Transverse colon (tissue), 4 donors: ENCODE measurements at regions not wholly inside any gene's neighbourhood (a gene's known extent, or its start where the extent isn't known, plus 50 kb on each side); places are given as distances from the start of the nearest gene placed in this dataset.

Source experiments
- POLR2AphosphoS5 ChIP-seq, 3 donors: sonication (generic); formaldehyde crosslinking; IDR thresholded peaks; one replicate each; pipeline ENCODE4 v1.6.1; 2016; ENCODE audit warnings: antibody characterized with exemption in 3 of 3
- TF ChIP-seq, protein P1 (sequence below), 5 experiments: fragments of 200-600 bp in 3 of 5; fragments of 450-650 bp in 2 of 5; sonication (generic) in 3 of 5; IDR thresholded peaks; 1 replicate in 2 of 5; 2 replicates in 3 of 5; pipeline ENCODE4 v1.5.1; 2016 to 2017; ENCODE audit warnings: antibody characterized with exemption in 5 of 5, inconsistent platforms in 3 of 5, mild to moderate bottlenecking in 2 of 5, moderate library complexity in 1 of 5

DNA sequence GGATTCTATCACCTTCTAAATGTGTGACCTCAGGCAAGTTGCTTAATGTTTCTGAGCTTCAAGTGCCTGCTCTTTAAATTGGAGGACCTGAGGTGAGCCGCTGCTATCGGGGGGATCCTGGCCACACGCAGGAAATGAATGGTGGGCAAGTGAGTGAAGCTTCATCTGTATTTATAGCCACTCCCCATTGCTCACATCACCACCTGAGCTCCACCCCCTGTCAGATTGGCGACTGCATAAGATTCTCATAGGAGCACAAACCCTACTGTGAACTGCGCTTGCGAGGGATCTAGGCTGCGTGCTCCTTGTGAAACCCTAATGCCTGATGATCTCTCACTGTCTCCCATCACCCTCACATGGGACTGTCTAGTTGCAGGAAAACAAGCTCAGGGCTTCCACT lies 158.6 kb upstream of the CCND2 start:
- TF ChIP-seq, protein P1, sequence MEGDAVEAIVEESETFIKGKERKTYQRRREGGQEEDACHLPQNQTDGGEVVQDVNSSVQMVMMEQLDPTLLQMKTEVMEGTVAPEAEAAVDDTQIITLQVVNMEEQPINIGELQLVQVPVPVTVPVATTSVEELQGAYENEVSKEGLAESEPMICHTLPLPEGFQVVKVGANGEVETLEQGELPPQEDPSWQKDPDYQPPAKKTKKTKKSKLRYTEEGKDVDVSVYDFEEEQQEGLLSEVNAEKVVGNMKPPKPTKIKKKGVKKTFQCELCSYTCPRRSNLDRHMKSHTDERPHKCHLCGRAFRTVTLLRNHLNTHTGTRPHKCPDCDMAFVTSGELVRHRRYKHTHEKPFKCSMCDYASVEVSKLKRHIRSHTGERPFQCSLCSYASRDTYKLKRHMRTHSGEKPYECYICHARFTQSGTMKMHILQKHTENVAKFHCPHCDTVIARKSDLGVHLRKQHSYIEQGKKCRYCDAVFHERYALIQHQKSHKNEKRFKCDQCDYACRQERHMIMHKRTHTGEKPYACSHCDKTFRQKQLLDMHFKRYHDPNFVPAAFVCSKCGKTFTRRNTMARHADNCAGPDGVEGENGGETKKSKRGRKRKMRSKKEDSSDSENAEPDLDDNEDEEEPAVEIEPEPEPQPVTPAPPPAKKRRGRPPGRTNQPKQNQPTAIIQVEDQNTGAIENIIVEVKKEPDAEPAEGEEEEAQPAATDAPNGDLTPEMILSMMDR (IDR thresholded peaks at IDR 0.05), result no peak
- TF ChIP-seq POLR2AphosphoS5 (IDR thresholded peaks at IDR 0.05), result no peak
